Liver (tissue), 8 donors: ENCODE measurements at regions not wholly inside any gene's neighbourhood (a gene's known extent, or its start where the extent isn't known, plus 50 kb on each side); places are given as distances from the start of the nearest gene placed in this dataset.

ENCODE experiments used
- DNase-seq: peaks from one replicate; pipeline ENCODE4 v3.0.0-alpha.2; 2017; ENCODE audit warnings: low spot score
- H3K27ac ChIP-seq, 2 donors: one replicate each; pipeline ENCODE4 v1.7.0; 2013; ENCODE audit warnings: inconsistent platforms in 2 of 2, low read length in 2 of 2, control low read depth in 1 of 2, low read depth in 1 of 2, mild to moderate bottlenecking in 1 of 2
- H3K27me3 ChIP-seq, 4 donors: one replicate each; pipeline versions ENCODE4 v1.6.1 to v1.7.0; 2013; ENCODE audit warnings: low read length in 3 of 4, inconsistent platforms in 1 of 4, mild to moderate bottlenecking in 1 of 4, moderate library complexity in 1 of 4; ENCODE audit not compliant: control insufficient read depth in 4 of 4, insufficient read depth in 4 of 4
- H3K36me3 ChIP-seq, 4 donors: one replicate each; pipeline versions ENCODE4 v1.6.1 to v1.7.0; 2013; ENCODE audit warnings: low read length in 3 of 4, mild to moderate bottlenecking in 3 of 4, low read depth in 1 of 4, moderate library complexity in 1 of 4; ENCODE audit not compliant: control insufficient read depth in 4 of 4, insufficient read depth in 3 of 4
- H3K4me1 ChIP-seq, 4 donors: one replicate each; pipeline versions ENCODE4 v1.6.1 to v1.7.0; 2013; ENCODE audit warnings: low read length in 3 of 4, mild to moderate bottlenecking in 3 of 4, moderate library complexity in 1 of 4; ENCODE audit not compliant: control insufficient read depth in 4 of 4, insufficient read depth in 4 of 4
- H3K4me3 ChIP-seq, 3 donors: one replicate each; pipeline versions ENCODE4 v1.6.1 to v1.7.0; 2013; ENCODE audit warnings: low read length in 3 of 3, control low read depth in 1 of 3, low read depth in 1 of 3, mild to moderate bottlenecking in 1 of 3
- H3K9ac ChIP-seq, 2 donors: one replicate each; pipeline ENCODE4 v1.7.0; 2013; ENCODE audit warnings: low read length in 2 of 2, mild to moderate bottlenecking in 2 of 2, moderate library complexity in 2 of 2, control low read depth in 1 of 2, low read depth in 1 of 2
- H3K9me3 ChIP-seq, 4 donors: one replicate each; pipeline versions ENCODE4 v1.6.1 to v1.7.0; 2013; ENCODE audit warnings: low read length in 3 of 4; ENCODE audit not compliant: control insufficient read depth in 4 of 4
- EGR1 ChIP-seq, 2 donors: IDR thresholded peaks; 2 replicates each; pipeline ENCODE4 v1.6.1; 2016 to 2018; ENCODE audit warnings: antibody characterized with exemption in 2 of 2, low read depth in 2 of 2
- FOXA1 ChIP-seq: IDR thresholded peaks from 2 replicates; pipeline ENCODE4 v1.6.1; 2016; ENCODE audit warnings: antibody characterized with exemption
- FOXA2 ChIP-seq: IDR thresholded peaks from 2 replicates; pipeline ENCODE4 v1.6.1; 2016; ENCODE audit warnings: antibody characterized with exemption
- GABPA ChIP-seq, 2 donors: IDR thresholded peaks in 1 of 2; conservative IDR thresholded peaks in 1 of 2; 2 replicates each; pipeline ENCODE4 v1.6.1; 2016; ENCODE audit warnings: antibody characterized with exemption in 2 of 2, mild to moderate bottlenecking in 1 of 2, moderate library complexity in 1 of 2
- HNF4A ChIP-seq, 2 donors: conservative IDR thresholded peaks; 2 replicates each; pipeline ENCODE4 v1.6.1; 2016; ENCODE audit warnings: antibody characterized with exemption in 2 of 2, mild to moderate bottlenecking in 2 of 2
- HNF4G ChIP-seq: IDR thresholded peaks from 2 replicates; pipeline ENCODE4 v1.6.1; 2016; ENCODE audit warnings: antibody characterized with exemption
- JUND ChIP-seq, 2 donors: IDR thresholded peaks; 2 replicates each; pipeline ENCODE4 v1.6.1; 2016; ENCODE audit warnings: antibody characterized with exemption in 2 of 2
- NR2F2 ChIP-seq: IDR thresholded peaks from 2 replicates; pipeline ENCODE4 v1.6.1; 2016; ENCODE audit warnings: antibody characterized with exemption
- RAD21 ChIP-seq, 2 donors: IDR thresholded peaks; 2 replicates each; pipeline ENCODE4 v1.6.1; 2016; ENCODE audit warnings: antibody characterized with exemption in 2 of 2, mild to moderate bottlenecking in 2 of 2
- RXRA ChIP-seq, 2 donors: IDR thresholded peaks; 2 replicates each; pipeline ENCODE4 v1.6.1; 2017 to 2018; ENCODE audit warnings: antibody characterized with exemption in 2 of 2, mild to moderate bottlenecking in 1 of 2
- TAF1 ChIP-seq: conservative IDR thresholded peaks from 2 replicates; pipeline ENCODE4 v1.6.1; 2016; ENCODE audit warnings: antibody characterized with exemption, mild to moderate bottlenecking
- YY1 ChIP-seq: IDR thresholded peaks from 2 replicates; pipeline ENCODE4 v1.6.1; 2016; ENCODE audit warnings: antibody characterized with exemption, mild to moderate bottlenecking
- WGBS: extraction: QIAGEN DNeasy Blood & Tissue Kit; methylation state at CpG from one replicate; pipeline ENCODE4 v1.1.7; 2013; 5-methylcytosine and 5-hydroxymethylcytosine counted together
- TF ChIP-seq, protein P1 (sequence below): IDR thresholded peaks from 2 replicates; pipeline ENCODE4 v1.6.1; 2016; ENCODE audit warnings: antibody characterized with exemption
- TF ChIP-seq, protein P2 (sequence below): fragments of 150-350 bp; IDR thresholded peaks from 2 replicates; pipeline ENCODE4 v1.5.1; 2017; ENCODE audit warnings: improper control_type of control experiment, low read depth, low read length; ENCODE audit not compliant: missing input control
- TF ChIP-seq, protein P3 (sequence below): IDR thresholded peaks from 2 replicates; pipeline ENCODE4 v1.6.1; 2016; ENCODE audit warnings: antibody characterized with exemption
- donor health status: healthy.
- donor health status: healthy.
- donor health status: healthy.
- donor health status: healthy.
- donor health status: healthy.

GRCh38 chr16:5382484-5382883 lies 284.9 kb upstream of the EEF2KMT start:
- no peak overlapping the region for H3K27ac ChIP-seq
- no peaks in the 10 kb centered on the region for H3K36me3 ChIP-seq
- H3K9ac ChIP-seq = no peak overlapping the region
- DNase-seq = no peak
- peaks cover 0 to 9% (median 1%) of the 10 kb centered on the region in 4 donors for H3K9me3 ChIP-seq
- H3K4me1 ChIP-seq = no peaks in the 10 kb centered on the region
- no peak for TF ChIP-seq NR2F2
- no peak for TF ChIP-seq FOXA2
- TF ChIP-seq HNF4A (conservative IDR thresholded peaks at IDR 0.05) = no peak
- TF ChIP-seq YY1 = no peak
- no peak for TF ChIP-seq HNF4G
- no peak for TF ChIP-seq GABPA (IDR thresholded peaks at IDR 0.05 in 1 of 2, conservative IDR thresholded peaks at IDR 0.05 in 1 of 2)
- TF ChIP-seq RAD21 (IDR thresholded peaks at IDR 0.05) = no peak
- TF ChIP-seq TAF1 = no peak
- TF ChIP-seq, protein P1, sequence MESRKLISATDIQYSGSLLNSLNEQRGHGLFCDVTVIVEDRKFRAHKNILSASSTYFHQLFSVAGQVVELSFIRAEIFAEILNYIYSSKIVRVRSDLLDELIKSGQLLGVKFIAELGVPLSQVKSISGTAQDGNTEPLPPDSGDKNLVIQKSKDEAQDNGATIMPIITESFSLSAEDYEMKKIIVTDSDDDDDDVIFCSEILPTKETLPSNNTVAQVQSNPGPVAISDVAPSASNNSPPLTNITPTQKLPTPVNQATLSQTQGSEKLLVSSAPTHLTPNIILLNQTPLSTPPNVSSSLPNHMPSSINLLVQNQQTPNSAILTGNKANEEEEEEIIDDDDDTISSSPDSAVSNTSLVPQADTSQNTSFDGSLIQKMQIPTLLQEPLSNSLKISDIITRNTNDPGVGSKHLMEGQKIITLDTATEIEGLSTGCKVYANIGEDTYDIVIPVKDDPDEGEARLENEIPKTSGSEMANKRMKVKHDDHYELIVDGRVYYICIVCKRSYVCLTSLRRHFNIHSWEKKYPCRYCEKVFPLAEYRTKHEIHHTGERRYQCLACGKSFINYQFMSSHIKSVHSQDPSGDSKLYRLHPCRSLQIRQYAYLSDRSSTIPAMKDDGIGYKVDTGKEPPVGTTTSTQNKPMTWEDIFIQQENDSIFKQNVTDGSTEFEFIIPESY = no peak
- no peak for TF ChIP-seq JUND (IDR thresholded peaks at IDR 0.05)
- TF ChIP-seq EGR1 (IDR thresholded peaks at IDR 0.05; ENCODE audit: low read depth in 2 of 2) = no peak
- no peak for TF ChIP-seq FOXA1
- TF ChIP-seq RXRA (IDR thresholded peaks at IDR 0.05) = no peak
- TF ChIP-seq, protein P2, sequence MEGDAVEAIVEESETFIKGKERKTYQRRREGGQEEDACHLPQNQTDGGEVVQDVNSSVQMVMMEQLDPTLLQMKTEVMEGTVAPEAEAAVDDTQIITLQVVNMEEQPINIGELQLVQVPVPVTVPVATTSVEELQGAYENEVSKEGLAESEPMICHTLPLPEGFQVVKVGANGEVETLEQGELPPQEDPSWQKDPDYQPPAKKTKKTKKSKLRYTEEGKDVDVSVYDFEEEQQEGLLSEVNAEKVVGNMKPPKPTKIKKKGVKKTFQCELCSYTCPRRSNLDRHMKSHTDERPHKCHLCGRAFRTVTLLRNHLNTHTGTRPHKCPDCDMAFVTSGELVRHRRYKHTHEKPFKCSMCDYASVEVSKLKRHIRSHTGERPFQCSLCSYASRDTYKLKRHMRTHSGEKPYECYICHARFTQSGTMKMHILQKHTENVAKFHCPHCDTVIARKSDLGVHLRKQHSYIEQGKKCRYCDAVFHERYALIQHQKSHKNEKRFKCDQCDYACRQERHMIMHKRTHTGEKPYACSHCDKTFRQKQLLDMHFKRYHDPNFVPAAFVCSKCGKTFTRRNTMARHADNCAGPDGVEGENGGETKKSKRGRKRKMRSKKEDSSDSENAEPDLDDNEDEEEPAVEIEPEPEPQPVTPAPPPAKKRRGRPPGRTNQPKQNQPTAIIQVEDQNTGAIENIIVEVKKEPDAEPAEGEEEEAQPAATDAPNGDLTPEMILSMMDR = no peak
- WGBS = 87% methylated on average over 4 of the region's 4 CpGs
- peaks cover 0 to 2% (median 0%) of the 10 kb centered on the region in 4 donors for H3K27me3 ChIP-seq
- H3K4me3 ChIP-seq = no peak overlapping the region

DNA sequence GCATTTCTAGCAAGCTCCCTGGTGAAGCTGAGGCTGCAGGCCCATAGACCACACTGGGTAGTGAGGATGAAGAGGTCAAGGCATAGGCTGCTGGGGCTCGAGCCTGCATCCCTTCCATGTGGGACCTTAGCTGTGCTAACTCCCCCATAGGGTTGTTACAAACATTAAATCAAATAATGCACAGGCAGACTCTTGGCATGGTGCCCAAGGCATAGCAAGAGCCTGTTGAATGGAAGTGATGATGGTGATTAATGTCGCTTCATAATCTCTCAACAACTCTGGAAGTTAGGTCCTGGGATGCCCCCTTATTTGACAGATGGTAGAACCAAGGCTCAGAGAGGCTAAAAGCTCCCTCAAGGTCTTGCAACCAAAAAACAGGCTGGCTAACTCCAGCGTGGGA lies 283.9 kb upstream of the EEF2KMT start:
- peaks cover 0 to 9% (median 1%) of the 10 kb centered on the region in 4 donors for H3K9me3 ChIP-seq
- 65% methylated on average over 3 of the region's 3 CpGs for WGBS
- TF ChIP-seq RXRA (IDR thresholded peaks at IDR 0.05) (no peak), HNF4G (no peak)
- no peak overlapping the region for H3K9ac ChIP-seq
- no peaks in the 10 kb centered on the region for H3K36me3 ChIP-seq
- no peak overlapping the region for H3K4me3 ChIP-seq
- peaks cover 0 to 2% (median 0%) of the 10 kb centered on the region in 4 donors for H3K27me3 ChIP-seq
- DNase-seq = no peak
- H3K27ac ChIP-seq = no peak overlapping the region
- no peaks in the 10 kb centered on the region for H3K4me1 ChIP-seq

DNA sequence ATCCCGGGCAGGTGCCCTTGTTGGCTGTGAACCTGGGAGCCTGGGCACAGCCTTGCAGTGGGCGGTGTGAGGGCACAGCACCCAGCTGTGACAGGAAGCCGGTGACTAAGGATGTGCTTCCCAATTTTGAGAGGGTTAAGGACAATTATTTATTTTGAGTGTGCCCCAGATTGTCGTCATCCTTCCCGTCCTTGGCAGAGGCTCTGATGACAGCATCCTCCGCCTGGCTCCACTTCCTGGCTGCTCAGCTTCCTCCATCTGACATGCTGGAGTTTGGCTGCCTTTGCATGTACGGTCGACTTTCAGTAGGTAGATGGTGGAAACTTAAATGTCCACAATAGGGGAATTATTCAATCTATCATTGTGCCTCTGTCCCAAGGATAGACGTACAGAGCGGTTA lies 282.4 kb upstream of the EEF2KMT start:
- no peak overlapping the region for H3K27ac ChIP-seq
- no peak overlapping the region for H3K9ac ChIP-seq
- peaks cover 0 to 5% (median 0%) of the 10 kb centered on the region in 4 donors for H3K27me3 ChIP-seq
- DNase-seq = no peak
- no peaks in the 10 kb centered on the region for H3K36me3 ChIP-seq
- no peak overlapping the region for H3K4me3 ChIP-seq
- H3K9me3 ChIP-seq = peaks cover 0 to 9% (median 1%) of the 10 kb centered on the region in 4 donors
- no peaks in the 10 kb centered on the region for H3K4me1 ChIP-seq
- TF ChIP-seq RAD21 (IDR thresholded peaks at IDR 0.05) (no peak), FOXA2 (no peak), EGR1 (IDR thresholded peaks at IDR 0.05; ENCODE audit: low read depth in 2 of 2) (no peak), HNF4A (conservative IDR thresholded peaks at IDR 0.05) (no peak), RXRA (IDR thresholded peaks at IDR 0.05) (no peak)
- TF ChIP-seq, protein P2 = no peak
- TF ChIP-seq, protein P3, sequence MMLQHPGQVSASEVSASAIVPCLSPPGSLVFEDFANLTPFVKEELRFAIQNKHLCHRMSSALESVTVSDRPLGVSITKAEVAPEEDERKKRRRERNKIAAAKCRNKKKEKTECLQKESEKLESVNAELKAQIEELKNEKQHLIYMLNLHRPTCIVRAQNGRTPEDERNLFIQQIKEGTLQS = no peak
- WGBS = 69% methylated on average over 10 of the region's 10 CpGs
